GM23338 (cell line): ENCODE measurements at regions not wholly inside any gene's neighbourhood (a gene's known extent, or its start where the extent isn't known, plus 50 kb on each side); places are given as distances from the start of the nearest gene placed in this dataset.

Source experiments
- CTCF ChIP-seq, 2 experiments: fragments of 200-600 bp in 1 of 2; sonication (generic) in 1 of 2; conservative IDR thresholded peaks; 2 replicates each; pipeline versions ENCODE4 v1.5.1 to v1.6.1; 2016 to 2017; ENCODE audit warnings: antibody characterized with exemption in 2 of 2, low read depth in 2 of 2, mild to moderate bottlenecking in 2 of 2, moderate library complexity in 1 of 2
- ETS1 ChIP-seq: IDR thresholded peaks from 2 replicates; pipeline ENCODE4 v1.6.1; 2016; ENCODE audit warnings: antibody characterized with exemption
- EZH2 ChIP-seq: fragments of 200-600 bp; sonication (generic); IDR thresholded peaks from one replicate; pipeline ENCODE4 v1.8.0; 2017; ENCODE audit warnings: antibody characterized with exemption, mild to moderate bottlenecking, low read depth; ENCODE audit not compliant: unreplicated experiment
- POLR2AphosphoS5 ChIP-seq: IDR thresholded peaks from 2 replicates; pipeline ENCODE4 v1.6.1; 2016; ENCODE audit warnings: antibody characterized with exemption, low read depth
- STAT1 ChIP-seq: IDR thresholded peaks from one replicate; pipeline ENCODE4 v1.6.1; 2016; ENCODE audit warnings: antibody characterized with exemption; ENCODE audit not compliant: unreplicated experiment
- ZNF114 ChIP-seq: fragments of 250-450 bp; sonication (Bioruptor Pico); IDR thresholded peaks from 2 replicates; pipeline ENCODE4 v1.5.0; 2020; ENCODE audit warnings: mild to moderate bottlenecking, moderate library complexity

- no peak for TF ChIP-seq CTCF (conservative IDR thresholded peaks at IDR 0.05; ENCODE audit: low read depth in 2 of 2)
- TF ChIP-seq POLR2AphosphoS5: no peak
- no peak for TF ChIP-seq EZH2
- TF ChIP-seq ZNF114 (CRISPR knock-in tag): no peak
- TF ChIP-seq STAT1: no peak
- TF ChIP-seq ETS1: no peak
Observed at GRCh38 chr4:163663454-163664225, 169.2 kb downstream of the TMA16 start.
